ENCODE measurements at regions not wholly inside any gene's neighbourhood (a gene's known extent, or its start where the extent isn't known, plus 50 kb on each side); places are given as distances from the start of the nearest gene placed in this dataset.
"Not testable (repeated sequence)": the region's sequence is repeated elsewhere in the genome, so short reads cannot be mapped to it uniquely, and the experiment has no call there.

DNA sequence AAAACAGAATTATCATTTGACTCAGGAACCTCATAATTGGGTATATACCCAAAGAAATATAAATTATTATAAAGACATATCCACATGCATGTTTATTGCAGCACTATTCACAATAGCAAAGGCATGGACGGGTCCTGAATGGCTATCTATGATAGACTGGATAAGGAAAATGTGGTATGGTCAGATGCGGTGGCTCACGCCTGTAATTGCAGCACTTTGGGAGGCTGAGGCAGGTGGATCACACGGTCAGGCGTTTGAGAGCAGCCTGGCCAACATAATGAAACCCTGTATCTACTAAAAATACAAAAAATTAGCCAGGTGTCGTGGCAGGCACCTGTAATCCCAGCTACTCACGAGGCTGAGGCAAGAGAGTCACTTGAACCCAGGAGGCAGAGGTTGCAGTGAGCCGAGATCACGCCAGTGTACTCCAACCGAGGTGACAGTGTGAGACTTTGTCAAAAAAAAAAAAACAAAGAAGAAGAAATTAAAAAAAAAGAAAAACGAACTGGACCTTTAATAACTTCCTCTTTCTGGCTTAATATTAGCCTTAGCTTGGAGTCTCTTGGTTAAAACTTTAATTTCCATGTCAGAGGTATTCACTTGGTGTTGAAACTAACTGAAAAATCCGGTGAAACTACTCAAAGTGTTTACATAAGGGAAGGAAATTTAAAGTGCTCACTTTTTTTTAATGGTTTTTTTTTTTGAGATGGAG, 104.4 kb downstream of the ZNF486 start:
- TF ChIP-seq, protein P1, sequence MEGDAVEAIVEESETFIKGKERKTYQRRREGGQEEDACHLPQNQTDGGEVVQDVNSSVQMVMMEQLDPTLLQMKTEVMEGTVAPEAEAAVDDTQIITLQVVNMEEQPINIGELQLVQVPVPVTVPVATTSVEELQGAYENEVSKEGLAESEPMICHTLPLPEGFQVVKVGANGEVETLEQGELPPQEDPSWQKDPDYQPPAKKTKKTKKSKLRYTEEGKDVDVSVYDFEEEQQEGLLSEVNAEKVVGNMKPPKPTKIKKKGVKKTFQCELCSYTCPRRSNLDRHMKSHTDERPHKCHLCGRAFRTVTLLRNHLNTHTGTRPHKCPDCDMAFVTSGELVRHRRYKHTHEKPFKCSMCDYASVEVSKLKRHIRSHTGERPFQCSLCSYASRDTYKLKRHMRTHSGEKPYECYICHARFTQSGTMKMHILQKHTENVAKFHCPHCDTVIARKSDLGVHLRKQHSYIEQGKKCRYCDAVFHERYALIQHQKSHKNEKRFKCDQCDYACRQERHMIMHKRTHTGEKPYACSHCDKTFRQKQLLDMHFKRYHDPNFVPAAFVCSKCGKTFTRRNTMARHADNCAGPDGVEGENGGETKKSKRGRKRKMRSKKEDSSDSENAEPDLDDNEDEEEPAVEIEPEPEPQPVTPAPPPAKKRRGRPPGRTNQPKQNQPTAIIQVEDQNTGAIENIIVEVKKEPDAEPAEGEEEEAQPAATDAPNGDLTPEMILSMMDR (IDR thresholded peaks at IDR 0.05; ENCODE audit: low read depth, low read length), result no peak
- no peak overlapping the region for H3K4me3 ChIP-seq (ENCODE audit: low read depth, low read length)

DNA sequence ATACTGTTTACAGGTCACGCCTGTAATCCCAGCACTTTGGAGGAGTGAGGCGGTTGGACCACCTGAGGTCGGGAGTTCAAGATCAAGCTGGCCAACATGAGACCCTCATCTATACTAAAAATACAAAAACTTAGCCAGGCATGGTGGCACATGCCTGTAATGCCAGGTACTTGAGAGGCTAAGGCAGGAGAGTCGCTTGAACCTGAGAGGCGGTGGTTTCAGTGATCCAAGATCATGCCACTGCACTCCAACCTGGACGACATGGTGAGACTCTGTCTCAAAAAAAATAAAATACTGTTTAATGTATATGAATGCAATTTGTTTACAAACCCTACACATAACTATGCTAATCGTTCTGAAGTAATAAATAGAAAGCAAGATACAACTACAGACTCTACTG, 102.4 kb downstream of the ZNF486 start:
- TF ChIP-seq, protein P1 (IDR thresholded peaks at IDR 0.05; ENCODE audit: low read depth, low read length), result no peak
- H3K4me3 ChIP-seq (ENCODE audit: low read depth, low read length), result no peak overlapping the region

DNA sequence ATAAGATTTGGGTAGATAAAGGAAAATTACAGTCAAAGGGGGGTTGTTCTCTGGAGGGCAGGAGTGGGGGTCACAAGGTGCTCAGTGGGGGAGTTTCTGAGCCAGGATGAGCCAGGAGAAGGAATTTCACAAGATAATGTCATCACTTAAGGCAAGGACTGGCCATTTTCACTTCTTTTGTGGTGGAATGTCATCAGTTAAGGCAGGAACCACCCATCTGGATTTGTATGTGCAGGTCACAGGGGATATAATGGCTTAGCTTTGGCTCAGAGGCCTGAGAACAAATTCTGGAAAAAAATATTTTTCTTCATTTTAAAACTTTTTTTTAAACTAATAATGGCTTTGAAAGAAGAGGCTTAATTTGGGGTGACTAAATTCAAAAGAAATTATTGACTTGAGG, 94.5 kb downstream of the ZNF486 start:
- H3K4me3 ChIP-seq (ENCODE audit: low read depth, low read length), result not testable (repeated sequence)

DNA sequence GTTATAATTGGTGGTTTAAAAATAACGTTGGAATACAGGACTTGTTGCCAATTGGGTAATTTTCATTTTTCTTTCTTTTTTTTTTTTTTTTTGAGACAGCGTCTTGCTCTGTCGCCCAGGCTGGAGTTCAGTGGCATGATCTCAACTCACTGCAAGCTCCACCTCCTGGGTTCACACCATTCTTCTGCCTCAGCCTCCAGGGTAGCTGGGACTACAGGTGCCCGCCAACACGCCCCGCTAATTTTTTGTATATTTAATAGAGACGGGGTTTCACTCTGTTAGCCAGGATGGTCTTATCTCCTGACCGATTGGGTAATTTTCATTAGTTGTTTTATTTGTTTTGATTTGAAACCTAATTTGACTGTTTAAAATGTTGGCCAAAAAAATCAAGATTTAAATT, 93.7 kb downstream of the ZNF486 start:
- not testable (repeated sequence) for H3K4me3 ChIP-seq (ENCODE audit: low read depth, low read length)

DNA sequence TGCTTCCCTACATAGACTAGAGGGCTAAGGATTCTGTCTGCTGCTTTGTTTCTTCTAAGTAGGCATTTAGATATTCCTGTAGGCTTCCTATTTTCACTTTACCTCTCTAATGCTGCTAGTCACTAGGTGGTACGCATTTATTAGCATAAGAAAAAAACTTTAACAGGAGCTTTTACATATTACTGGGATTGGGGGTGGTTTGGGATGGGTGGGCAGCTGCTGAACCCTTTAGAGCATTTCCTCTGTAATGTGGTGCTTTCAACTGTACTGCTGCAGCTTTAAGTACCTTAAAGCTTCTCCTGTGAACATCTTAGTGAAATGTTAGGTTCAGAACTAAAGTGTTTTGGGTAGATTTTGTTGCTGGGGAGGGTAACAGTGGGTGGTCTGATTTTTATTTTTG, 92.6 kb downstream of the ZNF486 start:
- TF ChIP-seq, protein P1 (IDR thresholded peaks at IDR 0.05; ENCODE audit: low read depth, low read length), result no peak
- H3K4me3 ChIP-seq (ENCODE audit: low read depth, low read length), result no peak overlapping the region

DNA sequence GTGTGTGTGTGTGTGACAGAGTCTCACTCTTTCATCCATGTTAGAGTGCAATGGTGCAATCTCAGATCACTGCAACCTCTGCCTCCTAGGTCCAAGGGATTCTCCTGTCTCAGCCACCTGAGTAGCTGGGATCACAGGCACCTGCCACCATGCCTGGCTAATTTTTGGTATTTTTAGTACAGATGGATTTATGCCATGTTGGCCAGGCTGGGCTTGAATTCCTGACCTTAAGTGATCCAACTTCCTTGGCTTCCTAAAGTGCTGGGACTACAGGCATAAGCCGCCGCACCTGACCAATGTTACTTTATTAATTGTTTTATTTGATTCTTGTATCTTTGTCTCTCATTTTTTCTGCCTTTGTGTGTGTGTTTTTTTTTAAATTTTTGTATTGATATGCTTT, 89.6 kb downstream of the ZNF486 start:
- TF ChIP-seq, protein P1 (IDR thresholded peaks at IDR 0.05; ENCODE audit: low read depth, low read length), result no peak
- no peak overlapping the region for H3K4me3 ChIP-seq (ENCODE audit: low read depth, low read length)

DNA sequence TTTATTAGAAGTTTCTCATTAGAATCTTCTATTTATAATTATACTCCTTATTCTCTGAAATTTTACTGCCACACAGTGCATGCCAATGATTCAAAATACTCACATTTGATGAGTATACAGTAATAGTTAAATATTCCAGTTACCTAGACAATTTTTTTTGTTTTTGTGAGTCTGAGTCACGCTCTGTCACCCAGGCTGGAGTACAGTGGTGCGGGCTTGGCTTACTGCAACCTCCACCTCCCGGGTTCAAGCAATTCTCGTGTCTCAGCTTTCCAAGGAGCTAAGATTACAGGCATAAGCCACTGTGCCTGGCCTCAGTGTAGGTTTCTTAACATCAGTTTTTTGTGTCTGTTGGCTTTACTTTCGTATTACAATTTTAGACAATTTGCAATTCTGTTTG, 87.1 kb downstream of the ZNF486 start:
- no peak overlapping the region for H3K4me3 ChIP-seq (ENCODE audit: low read depth, low read length)
- TF ChIP-seq, protein P1 (IDR thresholded peaks at IDR 0.05; ENCODE audit: low read depth, low read length), result no peak

DNA sequence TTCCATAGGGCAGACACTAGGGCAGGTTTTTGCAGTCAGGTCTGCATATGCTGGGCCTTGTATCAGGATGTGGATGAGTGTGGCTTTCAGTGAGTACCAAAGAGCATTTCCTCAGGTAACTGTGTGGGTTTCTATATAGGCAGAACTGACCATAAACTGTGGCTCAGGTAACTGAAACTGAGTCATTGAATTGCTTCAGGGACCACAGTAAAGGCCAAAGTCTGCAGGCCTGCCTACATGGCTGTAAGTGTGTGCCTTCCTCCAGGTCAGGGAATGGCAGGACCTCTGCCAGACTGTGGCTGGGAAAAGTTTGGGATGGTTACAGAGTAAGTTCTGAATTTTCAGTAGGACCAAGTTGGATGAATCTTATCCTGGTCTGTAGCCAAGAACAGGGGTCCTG, 85.6 kb downstream of the ZNF486 start:
- H3K4me3 ChIP-seq (ENCODE audit: low read depth, low read length), result no peak overlapping the region
- TF ChIP-seq, protein P1 (IDR thresholded peaks at IDR 0.05; ENCODE audit: low read depth, low read length), result no peak
